SK-N-SH treated with all-trans-retinoic acid at 6 μM for 48 hours (cell line): ENCODE measurements at regions not wholly inside any gene's neighbourhood (a gene's known extent, or its start where the extent isn't known, plus 50 kb on each side); places are given as distances from the start of the nearest gene placed in this dataset.

Experiments
- ATAC-seq: fragments of 200-7000 bp; cut with Tn5 transposase; 3 replicates; pipeline ENCODE4 v1.9.1; 2020; ENCODE audit warnings: mild to moderate bottlenecking, moderate library complexity
- CSDC2 ChIP-seq: fragments of 250-450 bp; sonication (Bioruptor Pico); IDR thresholded peaks from 2 replicates; pipeline ENCODE4 v1.5.0; 2020; ENCODE audit warnings: mild to moderate bottlenecking, moderate library complexity
- ZNF8 ChIP-seq: fragments of 450-650 bp; formaldehyde crosslinking; IDR thresholded peaks from 2 replicates; pipeline ENCODE4 v1.5.0; 2020; ENCODE audit warnings: mild to moderate bottlenecking, moderate library complexity

GRCh38 chr2:46245869-46246268 lies 51.3 kb upstream of the EPAS1 start:
- no peak for ATAC-seq
- TF ChIP-seq CSDC2 (CRISPR knock-in tag) (no peak), ZNF8 (CRISPR knock-in tag) (peak; percentile 62)
- TF ChIP-seq, all 23 proteins: peak for 1

DNA sequence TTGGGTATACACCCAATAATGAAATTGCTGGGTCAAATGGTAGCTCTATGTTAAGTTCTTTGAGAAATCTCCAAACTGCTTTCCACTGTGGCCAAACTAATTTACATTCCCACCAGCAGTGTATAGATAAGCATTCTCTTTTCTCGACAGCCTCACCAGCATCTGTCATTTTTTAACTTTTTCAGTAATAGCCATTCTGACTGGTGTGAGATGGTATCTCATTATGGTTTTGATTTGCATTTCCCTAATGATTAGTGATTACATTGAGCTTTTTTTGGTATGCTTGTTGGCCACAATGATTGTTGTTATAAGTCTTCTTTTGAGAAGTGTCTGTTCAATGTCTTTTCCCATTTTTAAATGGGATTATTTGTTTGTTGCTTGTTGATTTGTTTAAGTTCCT lies 50.4 kb upstream of the EPAS1 start:
- no peak for TF ChIP-seq CSDC2 (CRISPR knock-in tag)
- no peak for TF ChIP-seq ZNF8 (CRISPR knock-in tag)
- no peak for ATAC-seq
